ENCODE measurements at regions not wholly inside any gene's neighbourhood (a gene's known extent, or its start where the extent isn't known, plus 50 kb on each side); places are given as distances from the start of the nearest gene placed in this dataset.

- ChIA-PET CTCF (interaction anchor here (1.1 kb wide), 1 partner anchor 9 kb away, joined by 3 read pairs; no protein-coding TSS in a partner anchor), POLR2A (no interaction called here)
- no peak for TF ChIP-seq CTCF (IDR thresholded peaks at IDR 0.05; ENCODE audit: control extremely low read depth, extremely low read depth, low read depth, missing control alignments)
- no peak for DNase-seq (ENCODE audit: extremely low spot score)
Observed at GRCh38 chr13:33994198-33994597, 176.2 kb downstream of the RFC3 start.

- ChIA-PET CTCF (interaction anchor here (1.4 kb wide), 1 partner anchor 15 kb away, joined by 3 read pairs; no protein-coding TSS in a partner anchor), POLR2A (no interaction called here)
- no peak for TF ChIP-seq CTCF (IDR thresholded peaks at IDR 0.05; ENCODE audit: control extremely low read depth, extremely low read depth, low read depth, missing control alignments)
- DNase-seq (ENCODE audit: extremely low spot score) = no peak
Observed at GRCh38 chr13:33994826-33995502, 177.0 kb downstream of the RFC3 start.

GRCh38 chr13:33996636-33997035 lies 178.7 kb downstream of the RFC3 start:
- no peak for DNase-seq (ENCODE audit: extremely low spot score)
- TF ChIP-seq CTCF (IDR thresholded peaks at IDR 0.05; ENCODE audit: control extremely low read depth, extremely low read depth, low read depth, missing control alignments) = no peak
- CTCF ChIA-PET = no interaction called here
- POLR2A ChIA-PET = no interaction called here

GRCh38 chr13:33997574-33997973 lies 179.6 kb downstream of the RFC3 start:
- TF ChIP-seq CTCF (IDR thresholded peaks at IDR 0.05; ENCODE audit: control extremely low read depth, extremely low read depth, low read depth, missing control alignments) = no peak
- no peak for DNase-seq (ENCODE audit: extremely low spot score)
- POLR2A ChIA-PET = no interaction called here
- CTCF ChIA-PET = interaction anchor here (1.1 kb wide), 1 partner anchor 32 kb away, joined by 3 read pairs; no protein-coding TSS in a partner anchor

GRCh38 chr13:33999811-34000605 lies 182.1 kb downstream of the RFC3 start:
- no peak for DNase-seq (ENCODE audit: extremely low spot score)
- TF ChIP-seq CTCF (IDR thresholded peaks at IDR 0.05; ENCODE audit: control extremely low read depth, extremely low read depth, low read depth, missing control alignments) = no peak
- POLR2A ChIA-PET = no interaction called here
- CTCF ChIA-PET = interaction anchor here (0.9 to 2.3 kb wide), 2 partner anchors 9 to 11 kb away, joined by 3 to 9 read pairs; no protein-coding TSS in a partner anchor

- no peak for TF ChIP-seq CTCF (IDR thresholded peaks at IDR 0.05; ENCODE audit: control extremely low read depth, extremely low read depth, low read depth, missing control alignments)
- ChIA-PET CTCF (interaction anchor here (0.9 to 2.3 kb wide), 2 partner anchors 10 kb away, joined by 3 to 9 read pairs; no protein-coding TSS in a partner anchor), POLR2A (no interaction called here)
- DNase-seq (ENCODE audit: extremely low spot score) = no peak
Observed at GRCh38 chr13:34000955-34001354, 183.0 kb downstream of the RFC3 start.

Measured in GM10248 (cell line).